OCI-LY1 (cell line): ENCODE measurements at regions not wholly inside any gene's neighbourhood (a gene's known extent, or its start where the extent isn't known, plus 50 kb on each side); places are given as distances from the start of the nearest gene placed in this dataset.

Source experiments
- H2AFZ ChIP-seq: fragments of 200-600 bp; sonication (generic), shearing (Covaris generic); 2 replicates; pipeline ENCODE4 v1.6.0; 2014; ENCODE audit warnings: antibody characterized with exemption, mild to moderate bottlenecking, low read length
- H3F3A ChIP-seq: fragments of 200-600 bp; sonication (generic), shearing (Covaris generic); 2 replicates; pipeline ENCODE4 v1.6.0; 2014; ENCODE audit warnings: mild to moderate bottlenecking, antibody characterized with exemption, low read length, moderate library complexity; ENCODE audit not compliant: insufficient read depth
- H3K27ac ChIP-seq: fragments of 200-600 bp; sonication (generic); 2 replicates; pipeline ENCODE4 v1.5.1; 2014; ENCODE audit warnings: low read length, mixed run types, mild to moderate bottlenecking, low read depth; ENCODE audit not compliant: poor library complexity, severe bottlenecking
- H3K27me3 ChIP-seq: fragments of 200-600 bp; sonication (generic); 2 replicates; pipeline ENCODE4 v1.6.0; 2014; ENCODE audit warnings: antibody characterized with exemption, mild to moderate bottlenecking, low read length, moderate library complexity; ENCODE audit not compliant: insufficient read depth
- H3K36me3 ChIP-seq: fragments of 200-600 bp; sonication (generic); 2 replicates; pipeline ENCODE4 v1.6.1; 2014; ENCODE audit warnings: mild to moderate bottlenecking, antibody characterized with exemption, low read length, moderate library complexity, mixed read lengths; ENCODE audit not compliant: insufficient read depth
- H3K4me1 ChIP-seq: fragments of 200-600 bp; sonication (generic); 2 replicates; pipeline ENCODE4 v1.5.1; 2014; ENCODE audit warnings: mild to moderate bottlenecking, low read length, moderate library complexity; ENCODE audit not compliant: insufficient read depth, severe bottlenecking
- H3K4me2 ChIP-seq: fragments of 200-600 bp; sonication (generic), shearing (Covaris generic); 2 replicates; pipeline ENCODE4 v1.6.1; 2014; ENCODE audit warnings: low read length
- H3K4me3 ChIP-seq: fragments of 200-600 bp; sonication (generic); 2 replicates; pipeline ENCODE4 v1.5.1; 2014; ENCODE audit warnings: low read length, low read depth, mild to moderate bottlenecking, mixed read lengths; ENCODE audit not compliant: poor library complexity, severe bottlenecking
- H3K79me2 ChIP-seq: fragments of 200-600 bp; shearing (Covaris generic); 2 replicates; pipeline ENCODE4 v1.6.1; 2016; ENCODE audit warnings: mixed run types, low read length, mixed read lengths; ENCODE audit not compliant: insufficient read depth
- H3K9ac ChIP-seq: fragments of 200-600 bp; sonication (generic), shearing (Covaris generic); 2 replicates; pipeline ENCODE4 v1.6.1; 2014; ENCODE audit warnings: mild to moderate bottlenecking, low read length, mixed read lengths
- H3K9me2 ChIP-seq: fragments of 200-600 bp; sonication (generic), shearing (Covaris generic); 2 replicates; pipeline ENCODE4 v1.6.1; 2014; ENCODE audit warnings: low read depth, mild to moderate bottlenecking, low read length, mixed read lengths
- H3K9me3 ChIP-seq: fragments of 200-600 bp; shearing (Covaris generic); 2 replicates; pipeline ENCODE4 v1.6.1; 2014; ENCODE audit warnings: low read length, mixed read lengths
- H4K20me1 ChIP-seq: fragments of 200-600 bp; sonication (generic), shearing (Covaris generic); 2 replicates; pipeline ENCODE4 v1.6.0; 2016; ENCODE audit warnings: mild to moderate bottlenecking, low read length; ENCODE audit not compliant: insufficient read depth
- EZH2 ChIP-seq: fragments of 200-600 bp; sonication (generic), shearing (Covaris generic); IDR thresholded peaks from 2 replicates; pipeline ENCODE4 v1.8.0; 2017; ENCODE audit warnings: borderline replicate concordance, mixed run types, mild to moderate bottlenecking, antibody characterized with exemption, low read length, moderate library complexity, mixed read lengths
- TF ChIP-seq, protein P1 (sequence below): fragments of 200-600 bp; sonication (generic), shearing (Covaris generic); IDR thresholded peaks from 2 replicates; pipeline ENCODE4 v1.5.1; 2017; ENCODE audit warnings: mild to moderate bottlenecking, antibody characterized with exemption, low read length, moderate library complexity, mixed read lengths

DNA sequence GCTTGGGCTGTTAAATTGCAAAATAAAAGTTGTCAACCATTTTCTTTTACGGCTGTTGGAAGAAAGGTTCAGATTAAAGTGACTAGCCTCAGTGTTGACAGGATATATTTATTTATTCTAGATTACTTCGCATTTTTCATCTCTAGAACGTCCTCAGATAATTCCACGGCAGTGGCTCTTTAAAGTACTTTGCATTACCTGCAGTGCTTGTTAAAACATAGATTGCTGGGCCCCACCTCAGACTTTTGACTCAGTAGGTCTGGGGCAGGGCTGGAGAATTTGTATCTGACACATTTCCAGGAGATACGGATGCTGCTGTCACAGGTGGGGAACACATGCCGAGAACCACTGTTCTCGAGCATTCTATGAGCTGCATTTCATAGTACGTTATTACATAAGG lies 292.7 kb downstream of the EDEM1 start:
- H3K27ac ChIP-seq: no peak overlapping the region
- no peak overlapping the region for H3K4me3 ChIP-seq
- no peaks in the 10 kb centered on the region for H3K9me3 ChIP-seq
- no peaks in the 10 kb centered on the region for H3K9me2 ChIP-seq
- H4K20me1 ChIP-seq: no peaks in the 10 kb centered on the region
- no peaks in the 10 kb centered on the region for H3F3A ChIP-seq
- H3K27me3 ChIP-seq: no peaks in the 10 kb centered on the region
- no peak overlapping the region for H3K9ac ChIP-seq
- H3K4me1 ChIP-seq: no peaks in the 10 kb centered on the region
- no peak for TF ChIP-seq EZH2
- TF ChIP-seq, protein P1, sequence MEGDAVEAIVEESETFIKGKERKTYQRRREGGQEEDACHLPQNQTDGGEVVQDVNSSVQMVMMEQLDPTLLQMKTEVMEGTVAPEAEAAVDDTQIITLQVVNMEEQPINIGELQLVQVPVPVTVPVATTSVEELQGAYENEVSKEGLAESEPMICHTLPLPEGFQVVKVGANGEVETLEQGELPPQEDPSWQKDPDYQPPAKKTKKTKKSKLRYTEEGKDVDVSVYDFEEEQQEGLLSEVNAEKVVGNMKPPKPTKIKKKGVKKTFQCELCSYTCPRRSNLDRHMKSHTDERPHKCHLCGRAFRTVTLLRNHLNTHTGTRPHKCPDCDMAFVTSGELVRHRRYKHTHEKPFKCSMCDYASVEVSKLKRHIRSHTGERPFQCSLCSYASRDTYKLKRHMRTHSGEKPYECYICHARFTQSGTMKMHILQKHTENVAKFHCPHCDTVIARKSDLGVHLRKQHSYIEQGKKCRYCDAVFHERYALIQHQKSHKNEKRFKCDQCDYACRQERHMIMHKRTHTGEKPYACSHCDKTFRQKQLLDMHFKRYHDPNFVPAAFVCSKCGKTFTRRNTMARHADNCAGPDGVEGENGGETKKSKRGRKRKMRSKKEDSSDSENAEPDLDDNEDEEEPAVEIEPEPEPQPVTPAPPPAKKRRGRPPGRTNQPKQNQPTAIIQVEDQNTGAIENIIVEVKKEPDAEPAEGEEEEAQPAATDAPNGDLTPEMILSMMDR: no peak
- no peaks in the 10 kb centered on the region for H3K79me2 ChIP-seq
- H3K4me2 ChIP-seq: no peak overlapping the region
- no peaks in the 10 kb centered on the region for H3K36me3 ChIP-seq
- no peak overlapping the region for H2AFZ ChIP-seq

- H3K27me3 ChIP-seq: no peaks in the 10 kb centered on the region
- H3K4me2 ChIP-seq: no peak overlapping the region
- H3K36me3 ChIP-seq: no peaks in the 10 kb centered on the region
- H3K27ac ChIP-seq: no peak overlapping the region
- no peak overlapping the region for H3K4me3 ChIP-seq
- H2AFZ ChIP-seq: no peak overlapping the region
- H3K4me1 ChIP-seq: no peaks in the 10 kb centered on the region
- no peaks in the 10 kb centered on the region for H4K20me1 ChIP-seq
- H3K79me2 ChIP-seq: no peaks in the 10 kb centered on the region
- no peaks in the 10 kb centered on the region for H3K9me3 ChIP-seq
- TF ChIP-seq EZH2: no peak
- TF ChIP-seq, protein P1: no peak
- no peaks in the 10 kb centered on the region for H3F3A ChIP-seq
- no peaks in the 10 kb centered on the region for H3K9me2 ChIP-seq
- no peak overlapping the region for H3K9ac ChIP-seq
These were observed 297.9 kb downstream of the EDEM1 start for GRCh38 chr3:5485427-5485826.

DNA sequence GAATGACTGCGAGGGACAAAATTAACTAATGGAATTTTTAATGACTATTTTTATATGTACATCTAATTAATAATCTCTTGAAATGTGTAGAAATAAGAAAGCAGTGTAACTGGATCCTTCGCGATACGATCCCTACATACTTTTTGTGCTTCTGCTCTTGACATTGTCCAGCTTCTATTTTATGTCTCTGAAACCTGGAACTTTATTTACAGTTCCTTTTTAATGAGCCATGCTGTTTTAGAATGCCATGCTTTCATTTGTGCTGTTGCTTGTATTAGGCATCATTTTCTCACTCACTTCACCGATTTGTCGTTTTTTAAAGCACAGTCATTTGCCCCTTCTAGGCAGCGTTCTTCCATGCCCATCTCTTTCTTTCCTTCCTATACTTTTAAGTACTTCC lies 301.3 kb downstream of the EDEM1 start:
- H3K9me2 ChIP-seq: no peaks in the 10 kb centered on the region
- H3K9ac ChIP-seq: no peak overlapping the region
- H3K79me2 ChIP-seq: no peaks in the 10 kb centered on the region
- H4K20me1 ChIP-seq: no peaks in the 10 kb centered on the region
- no peak overlapping the region for H3K4me2 ChIP-seq
- no peak overlapping the region for H2AFZ ChIP-seq
- H3K27ac ChIP-seq: no peak overlapping the region
- no peaks in the 10 kb centered on the region for H3K27me3 ChIP-seq
- no peaks in the 10 kb centered on the region for H3F3A ChIP-seq
- H3K9me3 ChIP-seq: no peaks in the 10 kb centered on the region
- H3K4me1 ChIP-seq: no peaks in the 10 kb centered on the region
- H3K36me3 ChIP-seq: no peaks in the 10 kb centered on the region
- no peak for TF ChIP-seq EZH2
- TF ChIP-seq, protein P1: no peak
- H3K4me3 ChIP-seq: no peak overlapping the region
